ENCODE measurements at regions not wholly inside any gene's neighbourhood (a gene's known extent, or its start where the extent isn't known, plus 50 kb on each side); places are given as distances from the start of the nearest gene placed in this dataset.

- no peak for TF ChIP-seq POLR2AphosphoS5 (IDR thresholded peaks at IDR 0.05; ENCODE audit: low read depth, low read length)
- TF ChIP-seq SPI1 (IDR thresholded peaks at IDR 0.05; ENCODE audit: low read depth, low read length): peak; percentile 84
- DNase-seq (ENCODE audit: insufficient read length, low spot score) (no peak), FAIRE-seq (no peak)
Measured at GRCh38 chr5:89087128-89087527, 204.1 kb upstream of the MEF2C start.

- DNase-seq (ENCODE audit: insufficient read length, low spot score) (no peak), FAIRE-seq (no peak)
- TF ChIP-seq POLR2A (IDR thresholded peaks at IDR 0.05; ENCODE audit: low read depth, low read length): no peak
- TF ChIP-seq TAF1 (IDR thresholded peaks at IDR 0.05; ENCODE audit: low read depth, low read length): no peak
- no peak for TF ChIP-seq POLR2AphosphoS5 (IDR thresholded peaks at IDR 0.05; ENCODE audit: low read depth, low read length)
- no peak for TF ChIP-seq SPI1 (IDR thresholded peaks at IDR 0.05; ENCODE audit: low read depth, low read length)
- no peak for TF ChIP-seq PAX5 (IDR thresholded peaks at IDR 0.05; ENCODE audit: insufficient read depth, low read length, severe bottlenecking)
- no peak for TF ChIP-seq POU2F2 (IDR thresholded peaks at IDR 0.05; ENCODE audit: low read depth, low read length)
Measured at GRCh38 chr5:89086390-89087086, 203.6 kb upstream of the MEF2C start.

GRCh38 chr5:89083791-89084190 is 200.8 kb upstream of the MEF2C start:
- TF ChIP-seq POLR2A (IDR thresholded peaks at IDR 0.05; ENCODE audit: low read depth, low read length) (no peak), PAX5 (IDR thresholded peaks at IDR 0.05; ENCODE audit: insufficient read depth, low read length, severe bottlenecking) (no peak), SPI1 (IDR thresholded peaks at IDR 0.05; ENCODE audit: low read depth, low read length) (no peak), POU2F2 (IDR thresholded peaks at IDR 0.05; ENCODE audit: low read depth, low read length) (no peak), TAF1 (IDR thresholded peaks at IDR 0.05; ENCODE audit: low read depth, low read length) (no peak), POLR2AphosphoS5 (IDR thresholded peaks at IDR 0.05; ENCODE audit: low read depth, low read length) (no peak)
- FAIRE-seq: no peak
- no peak for DNase-seq (ENCODE audit: insufficient read length, low spot score)

- DNase-seq (ENCODE audit: insufficient read length, low spot score) (no peak), FAIRE-seq (peak; percentile 72)
- TF ChIP-seq POU2F2 (IDR thresholded peaks at IDR 0.05; ENCODE audit: low read depth, low read length) (no peak), POLR2A (IDR thresholded peaks at IDR 0.05; ENCODE audit: low read depth, low read length) (no peak), PAX5 (IDR thresholded peaks at IDR 0.05; ENCODE audit: insufficient read depth, low read length, severe bottlenecking) (no peak), POLR2AphosphoS5 (IDR thresholded peaks at IDR 0.05; ENCODE audit: low read depth, low read length) (no peak), SPI1 (IDR thresholded peaks at IDR 0.05; ENCODE audit: low read depth, low read length) (no peak), TAF1 (IDR thresholded peaks at IDR 0.05; ENCODE audit: low read depth, low read length) (no peak)
Measured at GRCh38 chr5:89081360-89081759, 198.4 kb upstream of the MEF2C start.

GRCh38 chr5:89080467-89081116 is 197.6 kb upstream of the MEF2C start:
- TF ChIP-seq SPI1 (IDR thresholded peaks at IDR 0.05; ENCODE audit: low read depth, low read length): no peak
- no peak for TF ChIP-seq PAX5 (IDR thresholded peaks at IDR 0.05; ENCODE audit: insufficient read depth, low read length, severe bottlenecking)
- no peak for TF ChIP-seq POLR2A (IDR thresholded peaks at IDR 0.05; ENCODE audit: low read depth, low read length)
- no peak for TF ChIP-seq TAF1 (IDR thresholded peaks at IDR 0.05; ENCODE audit: low read depth, low read length)
- no peak for TF ChIP-seq POLR2AphosphoS5 (IDR thresholded peaks at IDR 0.05; ENCODE audit: low read depth, low read length)
- TF ChIP-seq POU2F2 (IDR thresholded peaks at IDR 0.05; ENCODE audit: low read depth, low read length): no peak
- peak; percentile 71 for FAIRE-seq
- DNase-seq (ENCODE audit: insufficient read length, low spot score): no peak

- TF ChIP-seq POLR2AphosphoS5 (IDR thresholded peaks at IDR 0.05; ENCODE audit: low read depth, low read length) (no peak), SPI1 (IDR thresholded peaks at IDR 0.05; ENCODE audit: low read depth, low read length) (no peak)
- FAIRE-seq: peak; percentile 68
- no peak for DNase-seq (ENCODE audit: insufficient read length, low spot score)
Measured at GRCh38 chr5:89072842-89073672, 190.1 kb upstream of the MEF2C start.

- TF ChIP-seq TAF1 (IDR thresholded peaks at IDR 0.05; ENCODE audit: low read depth, low read length): no peak
- TF ChIP-seq POLR2A (IDR thresholded peaks at IDR 0.05; ENCODE audit: low read depth, low read length): no peak
- TF ChIP-seq POU2F2 (IDR thresholded peaks at IDR 0.05; ENCODE audit: low read depth, low read length): no peak
- TF ChIP-seq POLR2AphosphoS5 (IDR thresholded peaks at IDR 0.05; ENCODE audit: low read depth, low read length): no peak
- no peak for TF ChIP-seq SPI1 (IDR thresholded peaks at IDR 0.05; ENCODE audit: low read depth, low read length)
- TF ChIP-seq PAX5 (IDR thresholded peaks at IDR 0.05; ENCODE audit: insufficient read depth, low read length, severe bottlenecking): no peak
- FAIRE-seq (peak; percentile 28), DNase-seq (ENCODE audit: insufficient read length, low spot score) (no peak)
Measured at GRCh38 chr5:89071941-89072331, 189.0 kb upstream of the MEF2C start.

- FAIRE-seq (peak; percentile 80), DNase-seq (ENCODE audit: insufficient read length, low spot score) (no peak)
- TF ChIP-seq POLR2A (IDR thresholded peaks at IDR 0.05; ENCODE audit: low read depth, low read length) (no peak), SPI1 (IDR thresholded peaks at IDR 0.05; ENCODE audit: low read depth, low read length) (no peak), POLR2AphosphoS5 (IDR thresholded peaks at IDR 0.05; ENCODE audit: low read depth, low read length) (no peak), TAF1 (IDR thresholded peaks at IDR 0.05; ENCODE audit: low read depth, low read length) (no peak), POU2F2 (IDR thresholded peaks at IDR 0.05; ENCODE audit: low read depth, low read length) (no peak), PAX5 (IDR thresholded peaks at IDR 0.05; ENCODE audit: insufficient read depth, low read length, severe bottlenecking) (no peak)
Measured at GRCh38 chr5:89071101-89071940, 188.3 kb upstream of the MEF2C start.

- no peak for DNase-seq (ENCODE audit: insufficient read length, low spot score)
- FAIRE-seq: no peak
- no peak for TF ChIP-seq SPI1 (IDR thresholded peaks at IDR 0.05; ENCODE audit: low read depth, low read length)
- TF ChIP-seq POLR2AphosphoS5 (IDR thresholded peaks at IDR 0.05; ENCODE audit: low read depth, low read length): no peak
Measured at GRCh38 chr5:89069591-89069990, 186.6 kb upstream of the MEF2C start.
